Activated CD4-positive, CD25-positive, alpha-beta regulatory T cell (primary cell): ENCODE measurements at regions not wholly inside any gene's neighbourhood (a gene's known extent, or its start where the extent isn't known, plus 50 kb on each side); places are given as distances from the start of the nearest gene placed in this dataset.
A peak's percentile ranks its signal among the peaks of the same experiment; 100 is the strongest.

ENCODE experiments used
- DNase-seq, 4 experiments: peaks; one replicate each; lab custom pipeline; 2025; lab: John Stamatoyannopoulos, UW

DNA sequence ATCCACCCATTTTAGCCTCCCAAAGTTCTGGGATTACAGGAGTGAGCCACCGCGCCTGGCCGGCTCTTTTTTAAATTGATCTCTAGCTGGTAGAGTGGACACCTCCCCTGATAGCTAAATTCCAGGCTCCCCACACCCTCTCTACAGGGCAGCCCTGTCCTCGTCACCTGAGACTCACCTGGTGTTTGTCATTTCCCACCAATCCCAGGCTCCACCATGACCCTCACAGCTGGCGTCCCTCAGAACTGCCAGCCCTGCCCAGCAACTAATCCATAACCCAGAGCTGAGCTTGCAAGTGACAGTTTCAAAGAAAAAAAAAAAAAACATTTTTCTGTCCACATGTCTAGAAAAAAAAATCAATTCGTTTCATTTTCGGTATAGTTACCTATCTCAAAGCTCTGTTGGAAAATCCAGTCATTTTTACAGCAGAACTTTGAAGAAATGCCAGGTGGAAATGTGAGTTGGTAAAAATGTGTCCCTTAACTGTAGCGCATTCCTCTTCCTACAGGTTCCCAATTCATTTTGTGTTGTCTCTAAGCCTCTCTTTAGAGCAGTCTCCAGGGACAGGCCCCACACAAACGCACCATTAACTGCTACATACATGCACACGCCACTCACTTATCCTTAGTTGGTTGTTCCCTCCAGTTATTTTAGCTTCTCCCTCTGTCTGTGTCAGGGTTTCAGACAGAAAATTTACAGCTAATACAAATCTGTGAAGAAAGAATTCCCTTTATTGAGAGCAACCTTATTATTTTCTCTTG lies 294.7 kb downstream of the FBXO15 start:
- DNase-seq: no peak

DNA sequence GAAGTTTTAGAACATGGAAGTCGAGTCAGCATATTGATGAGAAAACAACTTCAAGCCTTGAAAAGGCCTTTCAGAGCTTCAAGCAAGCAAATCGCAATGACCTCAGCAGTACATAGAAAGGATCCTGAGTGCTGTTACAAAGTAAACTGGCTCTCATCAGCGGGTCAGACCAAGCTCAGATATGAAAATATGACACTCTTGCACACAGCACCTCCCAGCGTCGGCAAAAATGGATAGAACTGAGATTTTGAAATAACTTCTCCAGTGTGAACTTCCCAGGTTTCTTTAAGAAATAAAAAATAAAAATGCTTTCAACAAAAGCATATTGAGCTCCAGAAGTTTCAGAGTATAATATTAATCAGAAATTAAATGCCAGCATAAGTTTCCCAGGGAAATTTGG lies 296.9 kb downstream of the FBXO15 start:
- no peak for DNase-seq

DNA sequence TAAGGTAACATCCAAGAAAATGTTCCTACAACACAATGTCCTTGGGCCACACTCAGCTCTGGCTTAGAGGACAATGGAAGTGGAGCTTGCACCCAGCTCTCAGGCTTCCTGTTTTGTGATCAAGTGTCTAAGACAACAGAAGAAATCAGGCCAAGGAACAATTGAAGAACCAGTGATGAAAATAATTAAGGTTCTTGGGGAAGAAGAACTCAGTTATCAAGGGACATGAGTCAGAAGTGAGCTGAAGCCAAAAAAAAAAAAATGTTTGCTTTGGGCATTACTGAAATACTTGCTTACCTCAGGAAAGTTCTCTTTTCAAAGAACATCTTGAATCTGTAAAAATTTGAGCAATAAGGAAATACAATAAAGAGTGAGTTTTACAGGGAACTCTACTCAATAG lies 299.0 kb downstream of the FBXO15 start:
- no peak for DNase-seq

DNA sequence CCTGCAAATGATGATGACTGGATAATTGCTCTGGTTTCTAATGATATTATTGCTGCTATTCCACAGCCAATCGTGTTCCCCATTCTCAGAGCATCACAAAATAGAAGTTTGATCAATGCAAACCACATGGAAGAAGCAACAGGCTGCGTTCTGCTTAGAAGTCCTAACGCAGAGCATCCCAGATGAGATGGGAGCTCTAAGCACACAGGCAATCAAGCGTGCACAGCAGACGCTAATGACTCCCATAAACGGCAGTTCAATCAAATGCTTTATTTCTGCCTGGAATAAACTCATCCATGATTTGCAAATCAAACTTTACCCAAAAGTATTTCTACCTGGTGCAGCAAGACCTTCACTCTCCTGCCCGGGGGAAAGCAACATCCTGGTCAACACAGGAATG lies 304.2 kb downstream of the FBXO15 start:
- DNase-seq: no peak

DNA sequence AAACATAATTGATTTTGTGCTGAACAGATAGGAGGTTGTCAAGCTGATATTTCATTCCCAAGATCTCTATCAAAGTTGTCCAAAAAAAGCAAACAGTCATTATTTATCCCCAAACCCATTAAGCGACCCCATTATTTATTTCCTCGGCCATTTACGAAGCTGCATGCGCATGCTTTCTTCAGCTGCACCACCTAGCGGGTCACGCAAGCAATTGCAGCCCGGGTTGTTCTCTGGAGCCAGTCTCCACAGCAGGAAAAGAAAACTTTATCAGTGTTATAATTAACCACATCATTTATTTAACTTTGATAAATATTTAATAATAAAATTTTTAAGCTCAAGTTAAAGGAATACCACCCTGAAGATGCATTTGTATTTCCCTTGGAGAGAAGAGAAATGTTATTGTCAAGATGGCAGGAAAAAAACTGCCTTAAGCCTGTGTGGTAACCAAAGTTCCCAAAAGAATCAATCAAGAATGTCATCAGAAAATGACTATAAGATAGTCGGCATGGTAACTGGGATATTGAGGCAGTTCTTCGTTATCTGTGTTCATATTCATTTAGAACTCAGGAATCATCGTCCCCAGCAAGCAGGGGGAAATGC lies 304.7 kb downstream of the FBXO15 start:
- peak in 2 of 4 experiments; percentile 2 to 3 for DNase-seq

DNA sequence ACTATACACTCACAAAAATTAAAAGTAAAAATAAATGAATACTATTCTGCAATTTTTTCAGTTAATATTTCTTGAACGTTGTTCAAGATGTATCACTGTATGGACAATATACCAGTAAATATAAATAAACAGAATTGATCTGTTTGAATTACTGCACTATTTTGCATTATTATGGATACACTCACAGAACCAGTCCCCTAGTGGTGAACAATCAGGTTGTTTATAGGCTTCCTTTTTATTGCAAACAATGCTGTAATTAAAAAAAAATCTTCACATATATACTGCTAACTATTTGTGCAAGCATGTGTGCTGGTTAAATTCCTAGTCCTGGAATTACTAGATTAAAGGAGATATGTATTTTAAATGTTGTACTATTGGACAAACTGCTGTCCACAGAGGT lies 306.0 kb downstream of the FBXO15 start:
- DNase-seq: no peak

DNA sequence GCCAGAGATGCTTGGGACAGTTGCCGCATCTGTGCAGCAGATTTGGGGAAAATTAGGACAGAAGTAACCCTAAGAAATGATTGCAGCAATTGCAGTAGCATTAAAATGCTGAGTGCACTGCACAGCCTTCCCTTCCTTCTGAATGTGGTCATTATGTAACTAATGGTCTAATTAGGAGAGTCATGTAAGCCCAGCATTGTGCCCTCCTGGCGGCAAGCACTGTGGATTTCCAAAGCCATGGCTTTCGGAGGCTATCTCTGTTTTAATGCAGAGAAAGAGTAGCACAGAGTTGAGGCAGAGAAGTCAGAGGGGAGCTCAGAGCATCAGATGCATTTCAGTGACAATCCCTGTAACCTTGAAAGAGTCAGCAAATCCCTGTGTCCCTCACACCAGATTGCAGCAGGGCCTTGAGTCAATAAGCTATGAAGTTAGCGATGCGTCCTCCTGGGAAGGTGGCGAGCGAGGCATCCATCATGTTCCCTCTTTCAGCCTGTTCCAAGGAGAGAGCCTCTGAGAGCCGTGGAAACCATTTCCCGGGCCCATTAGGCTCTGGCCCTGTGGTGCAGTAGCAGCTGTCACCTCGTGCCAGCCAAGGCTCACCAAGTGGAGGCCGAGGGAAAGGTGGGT lies 307.2 kb downstream of the FBXO15 start:
- no peak for DNase-seq

DNA sequence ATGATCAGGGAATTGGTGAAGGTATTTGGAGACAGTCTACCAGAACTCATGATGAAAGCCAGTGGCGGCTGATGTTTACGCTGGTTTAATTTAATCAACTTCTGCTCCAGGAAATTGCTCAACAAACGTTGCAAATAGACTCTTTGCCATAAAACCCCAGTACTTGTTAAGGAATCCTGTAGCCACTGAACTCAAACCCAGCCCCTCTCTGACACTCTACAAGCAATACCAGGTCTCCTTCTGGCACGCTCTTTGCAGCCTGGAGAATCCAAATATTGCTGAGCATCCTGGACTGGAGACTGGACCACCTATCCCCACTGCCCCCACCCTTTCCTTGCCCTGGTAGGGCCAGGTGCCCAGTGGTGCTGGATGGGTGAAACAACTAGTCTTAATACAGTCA lies 308.2 kb downstream of the FBXO15 start:
- DNase-seq: no peak

DNA sequence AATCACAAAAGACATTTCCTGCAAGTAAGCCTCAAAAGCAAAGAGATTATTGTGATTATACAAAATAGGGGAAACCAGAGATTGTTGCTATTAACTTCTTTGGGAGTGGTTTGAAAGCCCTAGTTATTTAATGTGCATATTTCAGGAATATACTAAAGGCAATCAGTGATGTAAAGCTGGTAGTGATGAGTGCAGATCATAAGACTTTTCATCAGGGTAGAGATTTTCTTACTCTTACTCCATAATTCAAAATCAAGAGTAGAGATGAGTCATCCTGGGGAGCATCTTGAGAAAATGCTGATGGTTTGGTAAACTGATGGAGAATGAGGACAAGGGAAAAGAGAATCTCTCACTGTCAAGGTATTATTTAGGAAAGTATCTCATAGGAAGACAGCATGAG lies 309.5 kb downstream of the FBXO15 start:
- no peak for DNase-seq

DNA sequence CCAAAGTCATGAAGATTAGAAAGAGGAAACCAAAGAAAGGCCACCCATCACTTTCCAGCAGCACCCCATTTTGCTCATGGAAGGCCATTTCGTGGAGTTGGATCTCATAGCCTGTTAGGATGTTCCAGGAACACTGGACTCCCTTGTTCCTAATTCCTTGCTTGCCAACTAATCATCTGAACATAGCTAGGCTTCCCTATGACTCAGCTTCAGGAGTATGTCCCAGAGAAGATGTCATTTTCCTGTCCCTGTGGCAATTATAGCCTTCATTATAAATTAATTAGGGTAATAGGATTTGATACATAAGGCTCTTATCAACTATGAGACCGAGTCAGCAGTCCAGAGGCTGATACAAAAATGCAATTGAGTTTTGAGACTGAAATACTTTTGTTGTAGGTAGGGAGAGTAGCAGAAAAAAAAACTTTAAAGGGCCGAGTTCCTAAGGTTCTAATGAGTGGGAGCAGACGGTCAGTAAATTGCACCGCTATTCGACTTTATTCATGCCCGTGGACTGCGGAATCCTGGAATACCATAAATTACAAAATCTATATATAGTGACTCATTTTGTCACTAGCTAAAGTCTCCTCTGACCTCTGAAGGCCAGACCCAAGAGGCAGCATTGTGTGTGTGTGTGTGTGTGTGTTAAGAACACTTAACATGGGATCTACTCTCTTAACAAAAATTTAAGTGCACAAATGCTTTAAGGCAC lies 311.8 kb downstream of the FBXO15 start:
- DNase-seq: no peak

DNA sequence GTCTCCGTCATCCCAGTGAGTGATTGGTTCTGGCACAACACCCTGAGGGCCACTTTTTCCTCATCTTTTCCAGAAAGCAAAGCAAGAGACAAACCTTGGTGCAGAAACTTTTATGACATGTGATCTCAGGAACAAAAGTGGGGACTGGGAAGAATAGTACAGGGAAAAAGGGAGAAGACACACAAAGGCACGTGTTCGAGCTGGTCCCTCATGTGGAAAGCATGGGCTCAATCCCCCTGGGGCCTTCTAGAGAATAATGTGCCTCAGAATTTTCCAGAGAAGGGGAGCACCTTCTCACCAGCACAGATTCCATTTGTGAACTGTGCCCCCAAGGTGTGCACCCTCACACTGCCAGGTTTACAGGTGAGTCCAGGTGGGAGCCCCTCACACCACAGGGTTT lies 312.6 kb downstream of the FBXO15 start:
- DNase-seq: no peak

DNA sequence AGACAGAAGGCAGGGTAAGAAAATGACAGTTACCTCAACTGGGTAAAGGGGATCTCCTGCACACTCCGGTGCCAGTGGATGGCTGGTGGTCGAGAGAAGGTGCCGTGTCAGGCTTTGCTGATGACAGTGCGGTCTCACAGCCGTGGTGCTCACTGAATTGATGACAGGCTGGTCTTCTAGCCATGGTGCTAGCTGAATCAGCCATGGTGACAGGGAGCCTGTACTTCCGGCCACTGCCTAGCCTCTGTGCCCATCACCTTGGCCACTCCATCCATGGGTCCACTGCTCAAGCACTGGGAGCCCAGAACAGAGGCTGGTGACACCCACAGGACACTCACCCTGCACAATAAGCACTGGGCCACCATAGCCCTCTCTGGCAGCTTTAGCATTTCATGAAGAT lies 315.9 kb downstream of the FBXO15 start:
- no peak for DNase-seq

DNA sequence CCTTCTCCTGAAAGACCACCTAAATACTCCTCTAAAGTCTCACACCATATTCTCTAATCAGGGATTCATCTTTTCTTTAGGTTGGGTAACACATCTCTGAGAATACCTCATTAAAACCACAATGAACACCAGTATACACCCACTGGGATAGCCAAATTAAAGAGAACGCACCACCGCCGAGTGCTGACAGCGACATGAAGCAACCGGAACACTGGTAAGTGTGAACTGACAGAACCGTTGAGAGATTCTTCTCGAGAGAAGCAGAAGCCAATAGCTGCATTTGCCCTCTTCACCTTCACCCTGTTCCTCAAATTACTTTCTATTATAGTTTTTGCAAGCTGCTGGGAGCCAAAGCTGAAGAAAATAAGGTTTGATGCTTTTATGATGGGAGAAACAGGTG lies 318.5 kb downstream of the FBXO15 start:
- no peak for DNase-seq

DNA sequence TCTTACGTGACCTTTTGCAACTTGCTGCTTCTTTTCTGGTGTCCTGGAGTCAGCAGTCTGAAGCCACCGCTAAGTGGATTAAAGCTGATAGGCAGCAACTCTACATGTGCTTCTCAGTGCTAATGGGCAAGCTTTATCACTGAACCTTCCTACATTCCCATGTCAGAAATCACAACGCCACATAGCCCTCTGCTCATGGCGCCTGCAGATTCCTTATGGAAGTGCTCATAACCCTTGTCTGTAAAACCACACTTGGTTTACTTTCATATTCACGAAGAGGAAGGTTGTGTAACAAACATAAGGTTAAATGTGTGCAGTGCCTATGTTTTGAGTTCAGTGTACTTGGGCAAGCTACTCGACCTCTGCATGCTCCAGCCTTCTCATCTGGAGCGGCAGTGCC lies 319.8 kb downstream of the FBXO15 start:
- DNase-seq: no peak

DNA sequence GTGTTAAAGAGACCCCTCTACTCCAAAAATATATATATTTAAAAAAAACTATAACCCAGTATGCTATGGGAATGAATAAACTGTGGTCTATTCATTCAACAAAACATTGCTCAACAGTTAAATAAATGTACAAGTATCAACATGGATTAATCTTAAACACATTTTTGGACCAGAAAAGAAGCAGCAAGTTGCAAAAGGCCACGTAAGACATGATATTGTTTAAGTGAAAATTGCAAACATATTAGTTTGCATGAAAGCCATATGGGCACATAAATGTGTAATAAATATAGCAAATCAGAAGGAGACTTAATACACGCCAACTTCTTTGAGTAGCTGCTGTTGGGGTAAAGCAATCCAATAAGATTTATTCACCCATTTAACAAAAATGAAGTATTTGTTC lies 321.5 kb downstream of the FBXO15 start:
- no peak for DNase-seq

DNA sequence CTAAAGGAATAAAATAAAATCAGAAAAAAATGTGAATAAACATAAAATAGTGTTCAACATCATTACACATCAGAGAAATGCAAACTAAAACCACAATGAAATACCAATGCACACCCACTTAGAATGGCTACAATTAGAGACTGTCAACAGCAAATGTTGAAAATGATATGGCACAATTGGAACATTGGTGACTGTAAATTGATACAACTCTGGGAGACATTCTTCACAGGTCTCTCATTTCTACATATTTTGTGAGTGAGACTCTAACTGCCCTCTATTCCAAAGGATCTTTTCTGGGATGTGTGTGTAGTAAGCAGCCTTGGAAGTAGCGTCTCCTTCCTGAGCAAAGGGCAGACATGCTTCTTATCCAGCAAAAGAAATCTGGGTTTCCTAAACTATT lies 323.0 kb downstream of the FBXO15 start:
- DNase-seq: no peak

DNA sequence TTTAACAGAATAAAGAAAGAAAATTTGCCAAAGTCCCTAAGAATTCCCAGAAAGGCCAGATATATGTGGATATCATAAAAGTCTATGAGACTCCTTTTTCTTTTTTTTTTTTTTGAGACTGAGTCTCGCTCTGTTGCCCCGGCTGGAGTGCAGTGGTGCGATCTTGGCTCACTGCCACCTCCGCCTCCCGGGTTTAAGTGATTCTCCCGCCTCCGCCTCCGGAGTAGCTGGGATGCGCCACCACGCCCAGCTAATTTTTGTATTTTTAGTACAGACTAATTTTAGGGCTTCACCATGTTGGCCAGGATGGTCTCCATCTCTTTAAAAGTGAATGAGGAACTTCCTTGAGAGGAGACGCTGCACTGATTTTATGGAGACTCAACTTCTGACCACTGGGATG lies 335.2 kb downstream of the FBXO15 start:
- DNase-seq: no peak

DNA sequence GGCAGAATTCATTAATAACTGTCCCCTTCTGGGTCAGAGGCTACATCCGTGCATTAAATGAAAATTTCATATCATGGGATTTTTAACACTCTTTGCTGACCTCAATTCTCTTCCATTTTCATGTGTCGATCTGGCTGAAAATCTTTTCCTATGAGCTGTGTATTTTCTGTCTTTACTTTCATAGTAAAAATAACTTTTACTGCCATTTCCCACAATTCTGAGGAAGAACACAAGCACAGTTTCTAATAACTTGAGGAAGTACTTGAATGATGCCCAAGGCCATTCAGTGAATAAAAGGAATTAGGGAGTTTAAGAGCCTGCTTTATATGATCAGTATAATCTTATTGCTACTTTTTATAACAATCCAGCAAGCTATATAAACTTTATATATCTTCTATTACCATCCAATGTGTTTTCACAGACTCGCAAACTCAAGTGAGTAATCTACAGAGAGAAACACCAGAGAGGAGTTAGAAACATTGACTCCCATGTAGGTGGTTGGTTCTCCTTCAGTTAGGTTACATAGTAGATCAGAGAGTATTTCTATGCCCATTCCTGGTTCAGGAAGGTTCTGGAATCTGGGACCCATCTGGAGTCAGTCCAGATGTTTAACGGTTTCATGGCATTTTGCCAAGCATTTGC lies 340.0 kb downstream of the FBXO15 start:
- DNase-seq: no peak

DNA sequence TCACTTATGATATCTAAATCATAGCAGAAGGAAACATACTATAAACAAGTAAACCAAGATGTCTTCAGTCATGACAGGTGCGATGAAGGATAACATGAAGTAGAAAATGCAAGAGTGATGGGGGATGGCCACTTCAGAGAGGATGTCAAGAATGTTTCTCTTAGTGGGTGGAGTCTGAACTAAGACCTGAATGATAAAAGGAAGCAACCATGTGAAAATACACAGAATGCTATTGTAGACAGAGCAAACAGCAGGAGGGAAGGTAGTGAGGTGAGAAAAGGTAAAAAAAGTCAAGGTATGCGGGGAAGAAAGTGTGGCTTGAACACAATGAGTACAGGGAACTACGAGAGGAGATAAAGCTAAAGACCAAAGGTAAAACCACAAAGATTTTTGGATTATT lies 341.6 kb downstream of the FBXO15 start:
- no peak for DNase-seq

DNA sequence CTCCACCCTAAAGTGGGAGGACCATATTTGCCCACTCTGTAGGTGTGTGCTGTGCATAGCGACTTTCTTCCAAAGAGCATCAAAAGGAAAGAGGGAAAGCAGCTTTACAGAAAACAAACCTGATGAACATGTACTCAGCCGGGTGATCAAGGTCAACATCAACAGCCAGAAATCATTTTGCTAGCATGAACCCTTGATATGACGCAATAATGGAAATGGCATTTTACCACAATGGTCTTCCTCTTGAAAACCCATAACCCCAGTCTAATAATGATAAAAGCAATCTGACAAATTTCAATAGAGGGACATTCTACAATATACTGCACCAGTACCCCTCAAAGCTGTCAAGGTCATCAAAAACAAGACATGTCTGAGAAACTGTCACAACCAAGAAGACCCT lies 350.2 kb downstream of the FBXO15 start:
- DNase-seq: no peak

DNA sequence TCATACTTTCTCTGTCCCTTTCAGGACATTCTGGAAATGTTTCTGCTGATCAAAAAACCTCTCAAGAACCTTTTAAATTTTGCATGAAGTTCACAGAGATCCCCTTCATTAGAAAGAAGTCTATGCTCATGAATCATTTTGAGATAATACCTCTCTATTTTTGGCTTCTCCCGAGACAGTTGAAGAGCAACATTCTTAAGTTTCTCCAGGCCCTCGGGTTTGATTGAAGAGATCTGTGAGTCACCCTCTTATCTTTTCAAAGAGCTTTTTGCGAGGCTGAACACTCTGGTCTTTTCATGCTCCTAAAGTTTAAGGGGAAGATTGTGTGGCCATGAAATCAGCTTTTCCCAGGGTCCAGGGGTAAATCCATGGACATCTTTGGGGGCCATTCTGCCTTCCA lies 354.2 kb downstream of the FBXO15 start:
- no peak for DNase-seq

DNA sequence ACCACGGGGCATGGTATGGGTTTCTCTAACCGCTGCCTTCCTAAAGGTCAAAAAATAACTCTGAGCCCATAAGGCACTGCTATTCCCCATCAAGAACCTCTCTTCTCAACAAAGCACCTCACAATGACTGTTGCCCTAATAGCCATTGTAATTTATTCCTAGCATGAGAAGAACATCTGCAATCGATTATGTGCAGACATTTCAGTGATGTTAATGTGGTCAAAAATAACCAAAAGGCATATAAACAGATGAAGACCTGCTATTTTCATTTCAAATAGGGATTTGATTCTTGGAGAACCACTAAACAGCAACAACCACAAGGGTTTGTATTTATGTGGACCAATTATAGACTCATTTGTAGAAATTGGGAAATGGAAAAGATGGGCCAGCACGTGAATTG lies 356.6 kb downstream of the FBXO15 start:
- no peak for DNase-seq

DNA sequence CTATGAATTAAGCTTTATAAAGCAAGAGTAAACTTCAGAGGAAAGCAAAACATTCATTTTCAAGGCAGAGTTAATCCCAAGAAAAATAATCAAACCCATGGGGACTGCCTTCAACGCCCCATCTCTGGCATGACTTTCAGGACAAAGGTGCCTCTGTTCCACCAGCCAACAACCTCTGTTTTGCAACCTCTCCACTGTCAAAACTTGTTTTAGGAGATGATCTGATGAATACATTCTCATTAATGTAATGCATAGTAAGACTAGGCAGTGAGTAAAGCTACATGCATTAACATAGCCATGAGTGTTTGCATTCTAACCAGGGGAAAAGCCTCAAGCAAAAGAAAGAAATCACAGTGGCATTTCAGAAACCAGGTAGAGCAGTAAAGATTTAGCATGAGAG lies 357.0 kb downstream of the FBXO15 start:
- no peak for DNase-seq
